Muscle of leg (tissue), 3 donors: ENCODE measurements at regions not wholly inside any gene's neighbourhood (a gene's known extent, or its start where the extent isn't known, plus 50 kb on each side); places are given as distances from the start of the nearest gene placed in this dataset.
A peak's percentile ranks its signal among the peaks of the same experiment; 100 is the strongest.

Source experiments
- DNase-seq: peaks from one replicate; pipeline ENCODE4 v3.0.0; 2013
- H3K27ac ChIP-seq: one replicate; pipeline ENCODE4 v1.5.1; 2013; ENCODE audit warnings: mild to moderate bottlenecking, low read length, control low read depth
- H3K27me3 ChIP-seq: one replicate; pipeline ENCODE4 v1.6.1; 2013; ENCODE audit warnings: low read length; ENCODE audit not compliant: control insufficient read depth, insufficient read depth
- H3K36me3 ChIP-seq: one replicate; pipeline ENCODE4 v1.6.1; 2013; ENCODE audit warnings: low read length; ENCODE audit not compliant: control insufficient read depth, insufficient read depth
- H3K4me1 ChIP-seq: one replicate; pipeline ENCODE4 v1.6.1; 2013; ENCODE audit warnings: low read length; ENCODE audit not compliant: control insufficient read depth, insufficient read depth
- H3K4me3 ChIP-seq: one replicate; pipeline ENCODE4 v1.5.1; 2013; ENCODE audit warnings: low read length, control low read depth
- H3K9me3 ChIP-seq: replicated peaks from 2 replicates; pipeline ENCODE4 v1.6.1; 2013; ENCODE audit warnings: low read depth, low read length; ENCODE audit not compliant: control insufficient read depth
- WGBS: methylation state at CpG from one replicate; pipeline ENCODE4 v1.1.5; 2013; ENCODE audit warnings: missing lambda C conversion rate; ENCODE audit not compliant: insufficient coverage; 5-methylcytosine and 5-hydroxymethylcytosine counted together

DNA sequence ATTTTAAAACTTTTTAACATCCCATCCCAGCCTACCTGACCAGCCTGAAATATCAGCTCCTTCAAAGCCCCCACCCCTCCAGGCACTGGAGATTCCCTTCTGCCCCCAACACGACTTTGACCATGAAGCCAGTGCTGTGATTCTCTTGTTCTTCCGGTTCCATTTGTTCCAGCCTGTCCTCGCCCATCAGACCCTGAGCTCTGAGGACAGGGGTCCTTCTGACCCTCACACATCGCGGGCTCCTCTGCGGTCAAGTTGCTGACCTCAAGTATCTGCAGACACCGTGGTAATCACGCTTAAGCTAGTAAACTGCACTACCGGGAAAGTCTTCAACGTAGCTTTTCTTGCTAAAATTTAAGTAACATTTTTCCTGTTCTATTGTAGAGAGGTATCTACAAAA, 282.2 kb upstream of the SALL3 start:
- Histone ChIP-seq H3K36me3 (no peaks in the 10 kb centered on the region), H3K9me3 (no peaks in the 10 kb centered on the region), H3K4me3 (no peak overlapping the region), H3K27me3 (peaks cover 6% of the 10 kb centered on the region), H3K4me1 (no peaks in the 10 kb centered on the region), H3K27ac (no peak overlapping the region)
- DNase-seq = no peak
- WGBS = 90% methylated on average over 8 of the region's 10 CpGs

GRCh38 chr18:78698914-78699313, 280.7 kb upstream of the SALL3 start:
- no peak for DNase-seq
- H3K36me3 ChIP-seq = no peaks in the 10 kb centered on the region
- peaks cover 6% of the 10 kb centered on the region for H3K27me3 ChIP-seq
- H3K27ac ChIP-seq = no peak overlapping the region
- no peaks in the 10 kb centered on the region for H3K9me3 ChIP-seq
- no peak overlapping the region for H3K4me3 ChIP-seq
- WGBS = 72% methylated on average over 4 of the region's 5 CpGs
- no peaks in the 10 kb centered on the region for H3K4me1 ChIP-seq

GRCh38 chr18:78699499-78699898, 280.1 kb upstream of the SALL3 start:
- Histone ChIP-seq H3K27ac (no peak overlapping the region), H3K4me3 (no peak overlapping the region), H3K36me3 (no peaks in the 10 kb centered on the region), H3K27me3 (peaks cover 6% of the 10 kb centered on the region), H3K4me1 (no peaks in the 10 kb centered on the region), H3K9me3 (no peaks in the 10 kb centered on the region)
- WGBS = 87% methylated on average over 11 of the region's 12 CpGs
- no peak for DNase-seq

DNA sequence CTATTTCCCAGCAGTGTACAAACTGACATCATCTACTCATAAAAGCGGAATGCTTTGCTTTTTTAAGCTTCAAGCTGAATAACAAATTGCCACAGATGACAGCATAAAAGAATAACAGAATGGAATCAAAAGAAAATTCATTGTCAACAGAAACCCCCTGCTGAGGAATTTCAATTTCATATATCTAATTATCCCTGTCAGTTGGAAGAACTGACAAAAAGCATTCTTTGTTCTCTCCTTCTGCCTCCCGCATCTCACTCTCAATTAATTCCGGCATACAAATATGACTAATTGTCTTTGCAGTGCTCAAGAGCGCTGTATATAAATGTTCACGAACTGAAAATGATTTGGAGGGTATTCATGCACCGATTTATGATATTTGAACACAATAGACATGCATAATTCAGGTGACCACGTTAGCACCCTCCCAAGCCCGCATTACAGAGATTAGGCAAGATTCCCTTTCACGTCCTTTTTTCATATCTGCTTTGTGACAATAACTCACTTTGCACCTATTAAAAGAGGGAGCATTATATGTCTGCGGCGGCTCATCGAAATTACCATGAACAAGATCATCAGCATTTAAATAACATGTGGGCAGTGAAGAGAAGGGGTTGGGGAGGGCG, 277.7 kb upstream of the SALL3 start:
- Histone ChIP-seq H3K9me3 (no peaks in the 10 kb centered on the region), H3K27me3 (peaks cover 6% of the 10 kb centered on the region), H3K36me3 (no peaks in the 10 kb centered on the region), H3K27ac (no peak overlapping the region), H3K4me3 (no peak overlapping the region), H3K4me1 (no peaks in the 10 kb centered on the region)
- 60% methylated on average over 4 of the region's 13 CpGs for WGBS
- no peak for DNase-seq

DNA sequence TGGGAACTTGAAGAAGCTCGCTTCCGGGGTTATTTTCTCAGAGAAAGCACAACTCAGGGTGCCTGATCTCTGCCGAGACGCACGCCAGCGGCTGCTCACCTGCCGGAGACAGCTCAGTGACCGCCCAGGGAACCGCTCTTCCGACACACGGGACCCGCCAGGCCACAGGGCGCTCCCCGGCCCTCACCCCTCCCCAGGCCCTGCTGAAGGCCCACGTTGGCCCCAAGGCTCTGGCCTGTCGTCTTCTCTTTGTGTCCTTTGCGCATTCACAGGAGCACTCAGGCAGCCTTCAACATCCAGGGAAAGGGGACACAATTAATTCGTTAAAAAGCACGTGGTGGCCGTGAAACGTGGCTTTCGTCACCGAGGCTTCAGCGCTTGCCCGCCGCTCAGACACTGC, 276.3 kb upstream of the SALL3 start:
- Histone ChIP-seq H3K36me3 (no peaks in the 10 kb centered on the region), H3K27ac (no peak overlapping the region), H3K27me3 (peaks cover 6% of the 10 kb centered on the region), H3K4me1 (no peaks in the 10 kb centered on the region), H3K9me3 (peaks cover 2% of the 10 kb centered on the region), H3K4me3 (no peak overlapping the region)
- no peak for DNase-seq
- WGBS = 92% methylated on average over 25 of the region's 26 CpGs

DNA sequence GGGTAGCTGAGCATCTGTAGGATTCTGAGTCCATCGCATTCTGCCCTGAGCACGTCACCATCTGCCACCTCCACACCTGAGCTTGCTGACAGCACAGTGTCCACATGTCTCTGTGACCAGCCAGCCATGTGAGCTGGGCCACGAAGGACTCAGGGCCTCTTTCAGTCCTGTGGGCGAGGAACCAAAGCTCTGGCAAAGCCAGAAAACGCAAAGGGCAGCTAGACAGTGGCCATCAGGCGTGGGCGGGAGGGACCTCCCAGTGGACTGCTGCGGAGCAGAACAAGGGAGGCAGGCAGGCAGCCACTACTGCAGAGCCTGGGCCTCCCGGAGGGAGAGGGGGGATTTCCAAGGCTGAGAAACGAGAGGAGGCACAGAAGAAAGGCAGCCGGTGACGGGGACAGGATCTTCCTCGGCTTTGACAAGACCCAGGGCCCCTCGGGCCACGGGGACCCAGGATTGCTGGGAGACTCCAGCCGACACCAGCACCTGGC, 274.6 kb upstream of the SALL3 start:
- H3K4me1 ChIP-seq = no peaks in the 10 kb centered on the region
- H3K4me3 ChIP-seq = no peak overlapping the region
- H3K27ac ChIP-seq = no peak overlapping the region
- H3K36me3 ChIP-seq = no peaks in the 10 kb centered on the region
- H3K27me3 ChIP-seq = peaks cover 6% of the 10 kb centered on the region
- peaks cover 6% of the 10 kb centered on the region for H3K9me3 ChIP-seq
- 70% methylated on average over 14 of the region's 16 CpGs for WGBS
- no peak for DNase-seq

GRCh38 chr18:78709261-78709809, 270.3 kb upstream of the SALL3 start:
- H3K27me3 ChIP-seq = no peaks in the 10 kb centered on the region
- H3K4me3 ChIP-seq = no peak overlapping the region
- 91% methylated on average over 6 of the region's 8 CpGs for WGBS

GRCh38 chr18:78711316-78711715, 268.3 kb upstream of the SALL3 start:
- Histone ChIP-seq H3K36me3 (no peaks in the 10 kb centered on the region), H3K27me3 (no peaks in the 10 kb centered on the region), H3K4me1 (no peaks in the 10 kb centered on the region), H3K4me3 (no peak overlapping the region), H3K27ac (no peak overlapping the region), H3K9me3 (peaks cover 6% of the 10 kb centered on the region)
- no peak for DNase-seq
- WGBS = 77% methylated on average over 6 of the region's 8 CpGs

More at GRCh38 chr18:78709261-78709809, 270.3 kb upstream of the SALL3 start:
- no peak for DNase-seq
- no peaks in the 10 kb centered on the region for H3K4me1 ChIP-seq
- H3K9me3 ChIP-seq = peaks cover 6% of the 10 kb centered on the region
- H3K27ac ChIP-seq = no peak overlapping the region
- H3K36me3 ChIP-seq = no peaks in the 10 kb centered on the region

DNA sequence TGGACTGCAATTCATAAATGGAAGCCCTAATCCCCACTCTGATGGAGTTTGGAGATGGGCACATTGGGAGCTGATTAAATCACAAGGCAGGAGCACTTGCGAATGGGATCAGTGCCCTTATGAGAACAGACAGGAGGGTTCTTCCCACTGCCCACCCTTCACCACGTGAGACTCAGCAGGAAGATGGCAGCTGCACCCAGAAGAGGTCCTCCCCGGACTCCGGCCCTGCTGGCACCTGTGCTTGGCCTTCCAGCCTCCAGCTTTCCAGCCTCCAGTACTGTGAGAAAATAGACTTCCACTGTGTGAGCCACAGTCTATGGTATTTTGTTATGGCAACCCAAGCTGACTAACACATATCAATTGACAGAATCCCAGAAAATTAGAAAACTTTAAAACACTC, 267.6 kb upstream of the SALL3 start:
- Histone ChIP-seq H3K4me3 (no peak overlapping the region), H3K36me3 (no peaks in the 10 kb centered on the region), H3K4me1 (no peaks in the 10 kb centered on the region), H3K9me3 (peaks cover 6% of the 10 kb centered on the region), H3K27ac (no peak overlapping the region), H3K27me3 (no peaks in the 10 kb centered on the region)
- DNase-seq = no peak
- 40% methylated on average over 1 of the region's 4 CpGs for WGBS

GRCh38 chr18:78713069-78713468, 266.5 kb upstream of the SALL3 start:
- DNase-seq = peak; percentile 25
- Histone ChIP-seq H3K9me3 (peaks cover 6% of the 10 kb centered on the region), H3K27me3 (no peaks in the 10 kb centered on the region), H3K4me1 (no peaks in the 10 kb centered on the region), H3K27ac (no peak overlapping the region), H3K4me3 (no peak overlapping the region), H3K36me3 (no peaks in the 10 kb centered on the region)
- no CpG with 5 or more reads among the region's 6 CpGs for WGBS
